Skeletal muscle satellite cell (primary cell): ENCODE measurements at regions not wholly inside any gene's neighbourhood (a gene's known extent, or its start where the extent isn't known, plus 50 kb on each side); places are given as distances from the start of the nearest gene placed in this dataset.

Source experiments
- H3K27me3 ChIP-seq: 2 replicates; pipeline ENCODE4 v1.7.0; 2013; ENCODE audit warnings: low read length; ENCODE audit not compliant: control insufficient read depth, insufficient read depth
- H3K36me3 ChIP-seq: 2 replicates; pipeline ENCODE4 v1.7.0; 2013; ENCODE audit warnings: mild to moderate bottlenecking, control low read depth, low read length; ENCODE audit not compliant: insufficient read depth
- H3K4me1 ChIP-seq: 2 replicates; pipeline ENCODE4 v1.7.0; 2013; ENCODE audit warnings: low read length; ENCODE audit not compliant: control insufficient read depth, insufficient read depth
- H3K4me2 ChIP-seq: 2 replicates; pipeline ENCODE4 v1.7.0; 2013; ENCODE audit warnings: mild to moderate bottlenecking, low read length
- H3K4me3 ChIP-seq: 2 replicates; pipeline ENCODE4 v1.7.0; 2013; ENCODE audit warnings: low read length
- H3K9ac ChIP-seq: 2 replicates; pipeline ENCODE4 v1.7.0; 2013; ENCODE audit warnings: mild to moderate bottlenecking, low read depth, low read length, moderate library complexity
- H3K9me3 ChIP-seq: replicated peaks from 2 replicates; pipeline ENCODE4 v1.7.0; 2013; ENCODE audit warnings: mild to moderate bottlenecking, control low read depth, low read length

- no peaks in the 10 kb centered on the region for H3K36me3 ChIP-seq
- H3K4me3 ChIP-seq: no peak overlapping the region
- H3K4me2 ChIP-seq: no peak overlapping the region
- H3K9ac ChIP-seq: no peak overlapping the region
- H3K9me3 ChIP-seq: no peaks in the 10 kb centered on the region
- H3K4me1 ChIP-seq: no peaks in the 10 kb centered on the region
- H3K27me3 ChIP-seq: no peaks in the 10 kb centered on the region
Measured at GRCh38 chr5:74303578-74303977, 336.9 kb downstream of the ENC1 start.

GRCh38 chr5:74301576-74301975, 339.0 kb downstream of the ENC1 start:
- Histone ChIP-seq H3K4me1 (no peaks in the 10 kb centered on the region), H3K27me3 (no peaks in the 10 kb centered on the region), H3K9ac (no peak overlapping the region), H3K4me2 (no peak overlapping the region), H3K9me3 (no peaks in the 10 kb centered on the region), H3K4me3 (no peak overlapping the region), H3K36me3 (no peaks in the 10 kb centered on the region)

GRCh38 chr5:74300808-74301389, 339.6 kb downstream of the ENC1 start:
- Histone ChIP-seq H3K4me1 (no peaks in the 10 kb centered on the region), H3K27me3 (no peaks in the 10 kb centered on the region), H3K9me3 (no peaks in the 10 kb centered on the region), H3K4me3 (no peak overlapping the region), H3K9ac (no peak overlapping the region), H3K36me3 (no peaks in the 10 kb centered on the region), H3K4me2 (no peak overlapping the region)

GRCh38 chr5:74299833-74300232, 340.7 kb downstream of the ENC1 start:
- no peaks in the 10 kb centered on the region for H3K36me3 ChIP-seq
- no peak overlapping the region for H3K4me2 ChIP-seq
- no peak overlapping the region for H3K4me3 ChIP-seq
- H3K9ac ChIP-seq: no peak overlapping the region
- H3K27me3 ChIP-seq: no peaks in the 10 kb centered on the region
- H3K4me1 ChIP-seq: no peaks in the 10 kb centered on the region
- no peaks in the 10 kb centered on the region for H3K9me3 ChIP-seq

GRCh38 chr5:74296685-74297408, 343.7 kb downstream of the ENC1 start:
- Histone ChIP-seq H3K4me3 (no peak overlapping the region), H3K9ac (no peak overlapping the region)

GRCh38 chr5:74295676-74296075, 344.9 kb downstream of the ENC1 start:
- Histone ChIP-seq H3K27me3 (no peaks in the 10 kb centered on the region), H3K4me3 (no peak overlapping the region), H3K4me1 (no peaks in the 10 kb centered on the region), H3K36me3 (no peaks in the 10 kb centered on the region), H3K9ac (no peak overlapping the region), H3K9me3 (no peaks in the 10 kb centered on the region), H3K4me2 (no peak overlapping the region)

More at GRCh38 chr5:74296685-74297408, 343.7 kb downstream of the ENC1 start:
- Histone ChIP-seq H3K27me3 (no peaks in the 10 kb centered on the region), H3K36me3 (no peaks in the 10 kb centered on the region), H3K4me1 (no peaks in the 10 kb centered on the region), H3K4me2 (no peak overlapping the region), H3K9me3 (no peaks in the 10 kb centered on the region)

- Histone ChIP-seq H3K27me3 (no peaks in the 10 kb centered on the region), H3K4me1 (no peaks in the 10 kb centered on the region), H3K4me2 (no peak overlapping the region), H3K9me3 (no peaks in the 10 kb centered on the region), H3K4me3 (no peak overlapping the region), H3K36me3 (no peaks in the 10 kb centered on the region), H3K9ac (no peak overlapping the region)
Measured at GRCh38 chr5:74295141-74295540, 345.4 kb downstream of the ENC1 start.

GRCh38 chr5:74294231-74294705, 346.3 kb downstream of the ENC1 start:
- no peaks in the 10 kb centered on the region for H3K27me3 ChIP-seq
- H3K9me3 ChIP-seq: no peaks in the 10 kb centered on the region
- no peak overlapping the region for H3K4me3 ChIP-seq
- H3K36me3 ChIP-seq: no peaks in the 10 kb centered on the region
- H3K9ac ChIP-seq: no peak overlapping the region
- no peak overlapping the region for H3K4me2 ChIP-seq
- H3K4me1 ChIP-seq: peaks cover under 1% of the 10 kb centered on the region

- no peak overlapping the region for H3K4me3 ChIP-seq
- H3K27me3 ChIP-seq: no peaks in the 10 kb centered on the region
- peaks cover 12% of the 10 kb centered on the region for H3K4me1 ChIP-seq
- no peaks in the 10 kb centered on the region for H3K9me3 ChIP-seq
- H3K36me3 ChIP-seq: no peaks in the 10 kb centered on the region
- no peak overlapping the region for H3K4me2 ChIP-seq
- no peak overlapping the region for H3K9ac ChIP-seq
Measured at GRCh38 chr5:74293182-74293581, 347.3 kb downstream of the ENC1 start.

- Histone ChIP-seq H3K36me3 (no peaks in the 10 kb centered on the region), H3K9me3 (no peaks in the 10 kb centered on the region), H3K27me3 (no peaks in the 10 kb centered on the region)
Measured at GRCh38 chr5:74290634-74291241, 349.8 kb downstream of the ENC1 start.

GRCh38 chr5:74289691-74290090, 350.8 kb downstream of the ENC1 start:
- Histone ChIP-seq H3K4me3 (no peak overlapping the region), H3K27me3 (no peaks in the 10 kb centered on the region), H3K9ac (no peak overlapping the region), H3K4me1 (peaks cover 19% of the 10 kb centered on the region), H3K9me3 (no peaks in the 10 kb centered on the region), H3K4me2 (no peak overlapping the region), H3K36me3 (no peaks in the 10 kb centered on the region)

More at GRCh38 chr5:74290634-74291241, 349.8 kb downstream of the ENC1 start:
- H3K4me1 ChIP-seq: peaks cover 19% of the 10 kb centered on the region
- H3K9ac ChIP-seq: no peak overlapping the region
- no peak overlapping the region for H3K4me3 ChIP-seq
- no peak overlapping the region for H3K4me2 ChIP-seq
